ENCODE measurements at regions not wholly inside any gene's neighbourhood (a gene's known extent, or its start where the extent isn't known, plus 50 kb on each side); places are given as distances from the start of the nearest gene placed in this dataset.
"Not testable (repeated sequence)": the region's sequence is repeated elsewhere in the genome, so short reads cannot be mapped to it uniquely, and the experiment has no call there.

DNA sequence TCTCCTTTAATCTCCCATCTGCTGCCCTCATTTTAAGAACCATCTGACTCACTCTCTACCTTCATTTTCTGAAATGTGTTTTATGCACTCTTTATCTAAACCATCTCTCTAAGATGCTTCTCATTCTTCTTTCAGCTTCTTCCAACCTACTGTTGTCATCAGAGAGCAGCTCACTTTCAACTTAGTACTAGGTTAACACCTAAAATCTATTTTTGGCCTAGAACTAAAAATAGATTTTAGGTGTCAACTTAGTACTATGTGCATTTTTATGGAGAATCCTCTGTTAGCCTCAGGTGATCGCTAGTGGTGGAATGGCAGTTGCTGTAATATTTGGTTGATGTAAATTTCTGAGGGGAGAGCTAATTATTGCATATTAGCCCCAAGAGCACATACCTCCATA lies 277.1 kb downstream of the KCNJ2 start:
- H3K27me3 ChIP-seq, result no peaks in the 10 kb centered on the region
- no peak for DNase-seq
- no peaks in the 10 kb centered on the region for H3K36me3 ChIP-seq
- no peak overlapping the region for H3K4me3 ChIP-seq
- TF ChIP-seq, protein P1, sequence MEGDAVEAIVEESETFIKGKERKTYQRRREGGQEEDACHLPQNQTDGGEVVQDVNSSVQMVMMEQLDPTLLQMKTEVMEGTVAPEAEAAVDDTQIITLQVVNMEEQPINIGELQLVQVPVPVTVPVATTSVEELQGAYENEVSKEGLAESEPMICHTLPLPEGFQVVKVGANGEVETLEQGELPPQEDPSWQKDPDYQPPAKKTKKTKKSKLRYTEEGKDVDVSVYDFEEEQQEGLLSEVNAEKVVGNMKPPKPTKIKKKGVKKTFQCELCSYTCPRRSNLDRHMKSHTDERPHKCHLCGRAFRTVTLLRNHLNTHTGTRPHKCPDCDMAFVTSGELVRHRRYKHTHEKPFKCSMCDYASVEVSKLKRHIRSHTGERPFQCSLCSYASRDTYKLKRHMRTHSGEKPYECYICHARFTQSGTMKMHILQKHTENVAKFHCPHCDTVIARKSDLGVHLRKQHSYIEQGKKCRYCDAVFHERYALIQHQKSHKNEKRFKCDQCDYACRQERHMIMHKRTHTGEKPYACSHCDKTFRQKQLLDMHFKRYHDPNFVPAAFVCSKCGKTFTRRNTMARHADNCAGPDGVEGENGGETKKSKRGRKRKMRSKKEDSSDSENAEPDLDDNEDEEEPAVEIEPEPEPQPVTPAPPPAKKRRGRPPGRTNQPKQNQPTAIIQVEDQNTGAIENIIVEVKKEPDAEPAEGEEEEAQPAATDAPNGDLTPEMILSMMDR (IDR thresholded peaks at IDR 0.05), result no peak
- H3K4me1 ChIP-seq, result no peaks in the 10 kb centered on the region
- no peaks in the 10 kb centered on the region for H3K9me3 ChIP-seq
- intact Hi-C loops (cut with DNase I; ENCODE audit: low total_unique reads), result no loop called here
- H3K27ac ChIP-seq, result no peak overlapping the region

DNA sequence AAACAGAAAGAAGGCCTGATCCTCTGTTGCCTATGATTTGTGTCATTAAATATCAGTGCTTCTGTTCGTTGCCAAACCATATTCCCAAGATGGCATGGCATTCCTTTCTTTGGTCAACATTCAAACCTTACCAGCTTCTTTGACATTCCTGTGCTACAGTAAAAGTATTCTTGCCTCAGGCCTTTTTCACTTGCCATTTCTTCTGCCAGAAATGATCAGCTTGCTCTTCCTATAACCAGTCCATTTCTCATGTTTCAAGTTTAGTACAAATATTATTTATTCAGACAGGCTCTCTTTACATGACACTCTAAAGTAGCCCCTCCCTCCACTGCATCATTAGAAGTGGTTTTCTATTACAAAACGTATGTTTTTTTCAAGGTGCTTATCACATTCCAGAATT lies 278.3 kb downstream of the KCNJ2 start:
- no peaks in the 10 kb centered on the region for H3K9me3 ChIP-seq
- DNase-seq, result no peak
- no peaks in the 10 kb centered on the region for H3K4me1 ChIP-seq
- H3K4me3 ChIP-seq, result no peak overlapping the region
- intact Hi-C loops (cut with DNase I; ENCODE audit: low total_unique reads), result no loop called here
- TF ChIP-seq, protein P1 (IDR thresholded peaks at IDR 0.05), result no peak
- H3K27me3 ChIP-seq, result no peaks in the 10 kb centered on the region
- no peak overlapping the region for H3K27ac ChIP-seq
- no peaks in the 10 kb centered on the region for H3K36me3 ChIP-seq

DNA sequence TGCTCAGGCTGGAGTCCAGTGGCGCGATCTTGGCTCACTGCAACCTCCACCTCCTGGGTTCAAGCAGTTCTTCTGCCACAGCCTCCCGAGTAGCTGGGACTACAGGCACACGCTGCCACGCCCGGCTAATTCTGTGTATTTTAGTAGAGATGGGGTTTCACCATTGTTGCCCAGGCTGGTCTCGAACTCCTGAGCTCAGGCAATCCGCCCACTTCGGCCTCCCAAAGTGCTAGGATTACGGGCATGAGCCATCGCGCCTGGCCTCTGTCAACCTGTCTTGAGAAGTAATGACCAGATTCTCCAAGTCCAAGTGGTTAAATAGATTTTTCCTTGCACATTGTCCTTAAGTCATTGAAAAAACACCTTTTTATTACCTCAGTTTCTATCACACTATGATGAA lies 283.7 kb downstream of the KCNJ2 start:
- H3K4me1 ChIP-seq; H3K36me3 ChIP-seq; H3K9me3 ChIP-seq; DNase-seq; H3K27ac ChIP-seq; H3K4me3 ChIP-seq; H3K27me3 ChIP-seq; intact Hi-C loops (cut with DNase I; ENCODE audit: low total_unique reads): not testable (repeated sequence)

DNA sequence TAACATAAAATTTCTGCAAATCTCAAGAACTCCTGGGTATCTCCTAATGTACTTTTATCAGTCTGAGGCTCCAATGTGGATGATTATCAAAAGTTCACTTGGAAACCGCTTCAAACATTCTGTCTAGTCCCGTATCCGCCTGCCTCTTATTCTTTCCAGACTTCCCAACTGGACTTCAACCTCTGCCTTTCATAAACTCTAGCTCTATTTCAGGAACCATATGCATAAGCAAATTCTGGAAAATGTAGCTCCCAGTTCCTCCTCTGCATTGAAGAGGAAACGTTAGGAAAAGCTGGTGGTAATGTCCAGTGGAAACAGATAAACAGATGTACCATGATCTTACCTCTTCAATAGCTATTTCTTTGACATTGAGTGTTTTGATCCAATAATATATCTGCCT lies 285.0 kb downstream of the KCNJ2 start:
- no peaks in the 10 kb centered on the region for H3K36me3 ChIP-seq
- TF ChIP-seq, protein P1 (IDR thresholded peaks at IDR 0.05), result no peak
- intact Hi-C loops (cut with DNase I; ENCODE audit: low total_unique reads), result no loop called here
- no peak for DNase-seq
- H3K27ac ChIP-seq, result no peak overlapping the region
- H3K27me3 ChIP-seq, result no peaks in the 10 kb centered on the region
- no peak overlapping the region for H3K4me3 ChIP-seq
- no peaks in the 10 kb centered on the region for H3K4me1 ChIP-seq
- no peaks in the 10 kb centered on the region for H3K9me3 ChIP-seq

DNA sequence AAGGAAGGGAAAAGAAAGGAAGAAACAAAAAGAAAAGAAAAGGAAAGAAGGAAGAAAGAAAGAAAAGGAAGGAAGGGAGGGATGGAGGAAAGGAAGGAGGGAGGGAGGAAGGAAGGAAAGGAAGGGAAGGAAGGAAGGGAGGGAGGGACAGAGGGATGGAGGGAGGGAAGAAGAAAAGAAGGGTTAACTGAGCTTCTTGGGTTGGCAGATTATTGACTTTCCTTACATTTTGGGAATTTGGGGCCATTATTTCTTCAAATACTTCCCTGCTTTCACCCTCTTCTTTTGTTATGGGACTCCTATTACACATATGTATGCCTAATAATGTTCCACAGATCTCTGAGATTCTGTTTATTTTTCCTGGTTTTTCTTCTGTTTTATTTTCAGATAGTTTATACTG lies 285.6 kb downstream of the KCNJ2 start:
- Histone ChIP-seq H3K4me3 (no peak overlapping the region), H3K36me3 (no peaks in the 10 kb centered on the region), H3K4me1 (no peaks in the 10 kb centered on the region), H3K27ac (no peak overlapping the region), H3K27me3 (no peaks in the 10 kb centered on the region), H3K9me3 (no peaks in the 10 kb centered on the region)
- DNase-seq, result no peak
- intact Hi-C loops (cut with DNase I; ENCODE audit: low total_unique reads), result no loop called here
- TF ChIP-seq, protein P1 (IDR thresholded peaks at IDR 0.05), result no peak

DNA sequence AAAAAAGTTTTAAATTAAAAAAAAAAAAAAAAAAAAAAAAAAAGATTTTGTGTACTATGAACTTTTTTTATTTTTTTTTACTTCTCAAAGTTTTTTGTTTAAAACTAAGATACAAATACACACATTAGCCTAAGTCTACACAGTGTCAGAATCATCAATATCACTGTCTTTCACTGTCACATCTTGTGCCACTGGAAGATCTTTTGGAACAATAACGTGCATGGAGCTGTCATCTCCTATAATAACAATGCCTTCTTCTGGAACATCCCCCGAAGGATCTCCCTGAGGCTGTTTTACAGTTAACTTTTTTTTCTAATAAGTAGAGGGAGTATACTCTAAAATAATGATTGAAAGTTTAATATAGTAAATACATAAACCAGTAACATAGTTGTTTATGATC lies 295.7 kb downstream of the KCNJ2 start:
- H3K4me1 ChIP-seq, result no peaks in the 10 kb centered on the region
- H3K4me3 ChIP-seq, result no peak overlapping the region
- H3K36me3 ChIP-seq, result no peaks in the 10 kb centered on the region
- H3K27me3 ChIP-seq, result no peaks in the 10 kb centered on the region
- DNase-seq, result no peak
- intact Hi-C loops (cut with DNase I; ENCODE audit: low total_unique reads), result no loop called here
- TF ChIP-seq, protein P1 (IDR thresholded peaks at IDR 0.05), result no peak
- no peaks in the 10 kb centered on the region for H3K9me3 ChIP-seq
- H3K27ac ChIP-seq, result no peak overlapping the region

Measured in tibial artery (tissue), 4 donors.